Astrocyte (in vitro differentiated cells and primary cell): ENCODE measurements at regions not wholly inside any gene's neighbourhood (a gene's known extent, or its start where the extent isn't known, plus 50 kb on each side); places are given as distances from the start of the nearest gene placed in this dataset.
A peak's percentile ranks its signal among the peaks of the same experiment; 100 is the strongest.
"Not testable (repeated sequence)": the region's sequence is repeated elsewhere in the genome, so short reads cannot be mapped to it uniquely, and the experiment has no call there.

Source experiments
- DNase-seq: peaks from one replicate; pipeline ENCODE4 v3.0.0-alpha.2; 2010; ENCODE audit warnings: low read depth
- FAIRE-seq: peaks from 2 replicates; lab custom pipeline; 2011; peaks lifted over from hg19 to GRCh38; lab: Jason Lieb, UNC
- H2AFZ ChIP-seq: 2 replicates; pipeline ENCODE4 v1.6.0; 2012; ENCODE audit warnings: low read depth, low read length, inconsistent platforms
- H3K27ac ChIP-seq: 2 replicates; pipeline ENCODE4 v1.5.1; 2011; ENCODE audit warnings: low read depth, low read length, inconsistent platforms
- H3K27me3 ChIP-seq: 2 replicates; pipeline ENCODE4 v1.6.0; 2011; ENCODE audit warnings: low read length, inconsistent platforms; ENCODE audit not compliant: insufficient read depth
- H3K36me3 ChIP-seq: 2 replicates; pipeline ENCODE4 v1.5.1; 2011; ENCODE audit warnings: low read length, inconsistent platforms; ENCODE audit not compliant: insufficient read depth
- H3K4me1 ChIP-seq: 2 replicates; pipeline ENCODE4 v1.5.1; 2011; ENCODE audit warnings: low read length, inconsistent platforms; ENCODE audit not compliant: insufficient read depth
- H3K4me2 ChIP-seq: 2 replicates; pipeline ENCODE4 v1.6.0; 2012; ENCODE audit warnings: low read length, inconsistent platforms
- H3K4me3 ChIP-seq: 2 replicates; pipeline ENCODE4 v1.5.1; 2011; ENCODE audit warnings: low read depth, mild to moderate bottlenecking, low read length, inconsistent platforms; ENCODE audit not compliant: insufficient read depth
- H3K79me2 ChIP-seq: 2 replicates; pipeline ENCODE4 v1.6.0; 2012; ENCODE audit warnings: mild to moderate bottlenecking, low read length, inconsistent platforms; ENCODE audit not compliant: insufficient read depth
- H3K9ac ChIP-seq: 2 replicates; pipeline ENCODE4 v1.6.0; 2012; ENCODE audit warnings: mild to moderate bottlenecking, low read length, inconsistent platforms
- H3K9me3 ChIP-seq: 2 replicates; pipeline ENCODE4 v1.5.1; 2012; ENCODE audit warnings: low read depth, mild to moderate bottlenecking, low read length, inconsistent platforms; ENCODE audit not compliant: insufficient read depth
- H4K20me1 ChIP-seq: 2 replicates; pipeline ENCODE4 v1.6.0; 2012; ENCODE audit warnings: low read length, inconsistent platforms; ENCODE audit not compliant: insufficient read depth
- H3K27ac Mint-ChIP-seq: one replicate; pipeline ENCODE4 v1.8.0; 2021; ENCODE audit warnings: mild to moderate bottlenecking, mixed read lengths; ENCODE audit not compliant: unreplicated experiment
- H3K27me3 Mint-ChIP-seq: one replicate; pipeline ENCODE4 v1.8.0; 2021; ENCODE audit warnings: low read depth, mixed read lengths; ENCODE audit not compliant: unreplicated experiment
- H3K36me3 Mint-ChIP-seq: one replicate; pipeline ENCODE4 v1.8.0; 2021; ENCODE audit warnings: low read depth, mixed read lengths; ENCODE audit not compliant: unreplicated experiment
- H3K4me1 Mint-ChIP-seq: one replicate; pipeline ENCODE4 v1.8.0; 2021; ENCODE audit warnings: low read depth, mixed read lengths; ENCODE audit not compliant: unreplicated experiment
- H3K4me3 Mint-ChIP-seq: one replicate; pipeline ENCODE4 v1.8.0; 2021; ENCODE audit warnings: mild to moderate bottlenecking, moderate library complexity, mixed read lengths; ENCODE audit not compliant: unreplicated experiment
- H3K9me3 Mint-ChIP-seq: one replicate; pipeline ENCODE4 v1.8.0; 2021; ENCODE audit warnings: mild to moderate bottlenecking, mixed read lengths; ENCODE audit not compliant: unreplicated experiment
- CTCF ChIP-seq: IDR thresholded peaks from 2 replicates; pipeline ENCODE4 v1.5.1; 2011; ENCODE audit warnings: low read depth, mild to moderate bottlenecking, inconsistent platforms, low read length, moderate library complexity; ENCODE audit not compliant: insufficient read depth
- EZH2 ChIP-seq: IDR thresholded peaks from 2 replicates; pipeline ENCODE4 v1.6.1; 2012; ENCODE audit warnings: mild to moderate bottlenecking, low read length, inconsistent platforms; ENCODE audit not compliant: insufficient read depth

GRCh38 chr1:182249201-182249676 lies 142.4 kb downstream of the GLUL start:
- Mint-ChIP-seq H3K27ac (no peak overlapping the region), H3K4me3 (no peak overlapping the region), H3K36me3 (no peaks in the 10 kb centered on the region), H3K27me3 (peaks cover 2% of the 10 kb centered on the region), H3K4me1 (peaks cover 4% of the 10 kb centered on the region), H3K9me3 (peaks cover 4% of the 10 kb centered on the region)
- Histone ChIP-seq H3K4me2 (no peak overlapping the region), H3K79me2 (no peaks in the 10 kb centered on the region), H3K4me3 (no peak overlapping the region), H3K27me3 (no peaks in the 10 kb centered on the region), H4K20me1 (no peaks in the 10 kb centered on the region), H2AFZ (no peak overlapping the region), H3K9ac (no peak overlapping the region), H3K9me3 (no peaks in the 10 kb centered on the region), H3K4me1 (no peaks in the 10 kb centered on the region), H3K27ac (no peak overlapping the region), H3K36me3 (no peaks in the 10 kb centered on the region)
- FAIRE-seq: no peak
- no peak for DNase-seq
- no peak for TF ChIP-seq CTCF
- no peak for TF ChIP-seq EZH2

GRCh38 chr1:182248721-182249120 lies 142.9 kb downstream of the GLUL start:
- H3K36me3 Mint-ChIP-seq: no peaks in the 10 kb centered on the region
- peaks cover 6% of the 10 kb centered on the region for H3K27me3 Mint-ChIP-seq
- Histone ChIP-seq H3K4me3 (no peak overlapping the region), H3K27ac (no peak overlapping the region), H2AFZ (no peak overlapping the region), H3K9ac (no peak overlapping the region), H3K4me2 (no peak overlapping the region), H4K20me1 (no peaks in the 10 kb centered on the region), H3K9me3 (no peaks in the 10 kb centered on the region), H3K27me3 (no peaks in the 10 kb centered on the region), H3K36me3 (no peaks in the 10 kb centered on the region), H3K4me1 (no peaks in the 10 kb centered on the region), H3K79me2 (no peaks in the 10 kb centered on the region)
- no peak overlapping the region for H3K4me3 Mint-ChIP-seq
- TF ChIP-seq CTCF (no peak), EZH2 (no peak)
- no peak for DNase-seq
- peaks cover 4% of the 10 kb centered on the region for H3K4me1 Mint-ChIP-seq
- H3K27ac Mint-ChIP-seq: peak overlapping the region; percentile 59
- H3K9me3 Mint-ChIP-seq: peaks cover 4% of the 10 kb centered on the region
- FAIRE-seq: no peak

DNA sequence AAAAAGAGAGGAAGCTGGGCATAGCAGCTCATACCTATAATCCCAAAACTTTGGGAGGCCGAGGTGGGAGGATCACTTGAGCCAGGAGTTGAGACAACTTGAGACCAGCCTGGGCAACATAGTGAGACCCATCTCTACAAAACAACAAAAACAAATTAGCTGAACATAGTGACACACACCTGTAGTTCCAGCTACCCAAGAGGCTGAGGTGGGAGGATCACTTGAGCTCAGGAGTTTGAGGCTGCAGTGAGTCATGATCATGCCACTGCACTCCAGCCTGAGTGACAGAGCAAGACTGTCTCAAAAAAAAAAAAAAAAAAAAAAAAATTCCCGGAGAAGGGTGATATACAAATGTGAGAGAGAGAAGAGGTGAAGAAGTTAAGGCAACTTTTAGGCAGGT lies 143.8 kb downstream of the GLUL start:
- not testable (repeated sequence) for H3K4me3 ChIP-seq, H3K36me3 ChIP-seq, H3K4me1 ChIP-seq, H3K4me2 ChIP-seq, H3K4me1 Mint-ChIP-seq, DNase-seq, H3K79me2 ChIP-seq, H3K36me3 Mint-ChIP-seq, H3K27ac ChIP-seq, H3K27me3 Mint-ChIP-seq, H4K20me1 ChIP-seq, H3K9ac ChIP-seq, H3K9me3 Mint-ChIP-seq, H3K9me3 ChIP-seq, H3K27me3 ChIP-seq, H3K27ac Mint-ChIP-seq, H2AFZ ChIP-seq, FAIRE-seq, H3K4me3 Mint-ChIP-seq
